ENCODE measurements at regions not wholly inside any gene's neighbourhood (a gene's known extent, or its start where the extent isn't known, plus 50 kb on each side); places are given as distances from the start of the nearest gene placed in this dataset.

GRCh38 chr14:25516838-25517237 lies 466.9 kb upstream of the STXBP6 start:
- Histone ChIP-seq H3K4me3 (ENCODE audit: low read length) (no peak overlapping the region), H3K79me2 (ENCODE audit: control insufficient read depth, low read length) (no peaks in the 10 kb centered on the region), H3F3A (ENCODE audit: control insufficient read depth, insufficient read depth) (no peaks in the 10 kb centered on the region), H3K27me3 (ENCODE audit: control insufficient read depth, low read length) (no peaks in the 10 kb centered on the region), H3K36me3 (ENCODE audit: control insufficient read depth, low read length) (no peaks in the 10 kb centered on the region), H3K27ac (ENCODE audit: low read depth, low read length) (no peak overlapping the region), H3K4me2 (ENCODE audit: low read length) (no peak overlapping the region), H4K20me1 (ENCODE audit: control insufficient read depth, insufficient read depth, low read depth, low read length) (no peaks in the 10 kb centered on the region), H3K9me3 (ENCODE audit: control insufficient read depth, insufficient read depth, low read length) (no peaks in the 10 kb centered on the region; the same call in 1 of the 2 replicates), H3K9me2 (replicated peaks; ENCODE audit: control insufficient read depth, low read length) (no peaks in the 10 kb centered on the region), H3K4me1 (ENCODE audit: control insufficient read depth, low read length) (no peaks in the 10 kb centered on the region)
- no peak for TF ChIP-seq CTCF (IDR thresholded peaks at IDR 0.05; ENCODE audit: low read depth, low read length, poor library complexity, severe bottlenecking)
- TF ChIP-seq EZH2phosphoT487 (IDR thresholded peaks at IDR 0.05; ENCODE audit: borderline replicate concordance, low read length) = no peak

- Histone ChIP-seq H3K9me3 (ENCODE audit: control insufficient read depth, insufficient read depth, low read length) (no peaks in the 10 kb centered on the region), H3K4me1 (ENCODE audit: control insufficient read depth, low read length) (no peaks in the 10 kb centered on the region), H3K27me3 (ENCODE audit: control insufficient read depth, low read length) (no peaks in the 10 kb centered on the region), H3K9me2 (replicated peaks; ENCODE audit: control insufficient read depth, low read length) (no peaks in the 10 kb centered on the region), H3K4me2 (ENCODE audit: low read length) (no peak overlapping the region), H3K4me3 (ENCODE audit: low read length) (no peak overlapping the region), H3F3A (ENCODE audit: control insufficient read depth, insufficient read depth) (no peaks in the 10 kb centered on the region), H3K36me3 (ENCODE audit: control insufficient read depth, low read length) (no peaks in the 10 kb centered on the region), H3K79me2 (ENCODE audit: control insufficient read depth, low read length) (no peaks in the 10 kb centered on the region), H3K27ac (ENCODE audit: low read depth, low read length) (no peak overlapping the region), H4K20me1 (ENCODE audit: control insufficient read depth, insufficient read depth, low read depth, low read length) (no peaks in the 10 kb centered on the region)
- TF ChIP-seq EZH2phosphoT487 (IDR thresholded peaks at IDR 0.05; ENCODE audit: borderline replicate concordance, low read length) = no peak
- no peak for TF ChIP-seq CTCF (IDR thresholded peaks at IDR 0.05; ENCODE audit: low read depth, low read length, poor library complexity, severe bottlenecking)
These were observed 458.9 kb upstream of the STXBP6 start for GRCh38 chr14:25508845-25509244.

- Histone ChIP-seq H3F3A (ENCODE audit: control insufficient read depth, insufficient read depth) (no peaks in the 10 kb centered on the region), H3K27me3 (ENCODE audit: control insufficient read depth, low read length) (no peaks in the 10 kb centered on the region), H3K9me2 (replicated peaks; ENCODE audit: control insufficient read depth, low read length) (no peaks in the 10 kb centered on the region), H3K36me3 (ENCODE audit: control insufficient read depth, low read length) (no peaks in the 10 kb centered on the region), H3K27ac (ENCODE audit: low read depth, low read length) (no peak overlapping the region), H3K79me2 (ENCODE audit: control insufficient read depth, low read length) (no peaks in the 10 kb centered on the region), H3K4me3 (ENCODE audit: low read length) (no peak overlapping the region), H3K9me3 (ENCODE audit: control insufficient read depth, insufficient read depth, low read length) (no peaks in the 10 kb centered on the region), H3K4me2 (ENCODE audit: low read length) (no peak overlapping the region), H3K4me1 (ENCODE audit: control insufficient read depth, low read length) (no peaks in the 10 kb centered on the region), H4K20me1 (ENCODE audit: control insufficient read depth, insufficient read depth, low read depth, low read length) (no peaks in the 10 kb centered on the region)
- TF ChIP-seq EZH2phosphoT487 (IDR thresholded peaks at IDR 0.05; ENCODE audit: borderline replicate concordance, low read length) = no peak
- TF ChIP-seq CTCF (IDR thresholded peaks at IDR 0.05; ENCODE audit: low read depth, low read length, poor library complexity, severe bottlenecking) = no peak
These were observed 451.8 kb upstream of the STXBP6 start for GRCh38 chr14:25501749-25502148.

- Histone ChIP-seq H3K79me2 (ENCODE audit: control insufficient read depth, low read length) (no peaks in the 10 kb centered on the region), H3K4me3 (ENCODE audit: low read length) (no peak overlapping the region), H3K27me3 (ENCODE audit: control insufficient read depth, low read length) (no peaks in the 10 kb centered on the region), H3K36me3 (ENCODE audit: control insufficient read depth, low read length) (no peaks in the 10 kb centered on the region), H3F3A (ENCODE audit: control insufficient read depth, insufficient read depth) (no peaks in the 10 kb centered on the region), H3K9me2 (replicated peaks; ENCODE audit: control insufficient read depth, low read length) (no peaks in the 10 kb centered on the region), H3K9me3 (ENCODE audit: control insufficient read depth, insufficient read depth, low read length) (no peaks in the 10 kb centered on the region), H3K27ac (ENCODE audit: low read depth, low read length) (no peak overlapping the region), H3K4me2 (ENCODE audit: low read length) (no peak overlapping the region), H3K4me1 (ENCODE audit: control insufficient read depth, low read length) (no peaks in the 10 kb centered on the region), H4K20me1 (ENCODE audit: control insufficient read depth, insufficient read depth, low read depth, low read length) (no peaks in the 10 kb centered on the region)
- TF ChIP-seq EZH2phosphoT487 (IDR thresholded peaks at IDR 0.05; ENCODE audit: borderline replicate concordance, low read length) = no peak
These were observed 439.0 kb upstream of the STXBP6 start for GRCh38 chr14:25488961-25489360.
